Psoas muscle (tissue), 7 donors: ENCODE measurements at regions not wholly inside any gene's neighbourhood (a gene's known extent, or its start where the extent isn't known, plus 50 kb on each side); places are given as distances from the start of the nearest gene placed in this dataset.
A peak's percentile ranks its signal among the peaks of the same experiment; 100 is the strongest.

ENCODE experiments used
- ATAC-seq, 4 donors: fragments of 200-7000 bp; cut with Tn5 transposase; one replicate each; pipeline ENCODE4 v1.9.1; 2020; ENCODE audit warnings: moderate library complexity in 3 of 4, mild to moderate bottlenecking in 2 of 4
- DNase-seq, 2 donors: peaks; one replicate each; pipeline ENCODE4 v3.0.0-alpha.2; 2020
- H3K27ac ChIP-seq: fragments of 200-600 bp; one replicate; pipeline ENCODE4 v1.8.0; 2022
- H3K27me3 ChIP-seq, 3 donors: fragments of 200-600 bp in 1 of 3; one replicate each; pipeline versions ENCODE4 v1.6.1 to v1.8.0; 2013 to 2022; ENCODE audit warnings: low read length in 2 of 3, mild to moderate bottlenecking in 2 of 3, moderate library complexity in 1 of 3; ENCODE audit not compliant: insufficient read depth in 3 of 3
- H3K36me3 ChIP-seq, 2 donors: fragments of 200-600 bp in 1 of 2; one replicate each; pipeline versions ENCODE4 v1.6.1 to v1.8.0; 2013 to 2022; ENCODE audit warnings: low read depth in 1 of 2, mild to moderate bottlenecking in 1 of 2, moderate library complexity in 1 of 2; ENCODE audit not compliant: insufficient read depth in 1 of 2
- H3K4me1 ChIP-seq: fragments of 200-600 bp; one replicate; pipeline ENCODE4 v1.8.0; 2022
- H3K4me3 ChIP-seq: fragments of 200-600 bp; one replicate; pipeline ENCODE4 v1.8.0; 2022; ENCODE audit warnings: mild to moderate bottlenecking
- H3K9me3 ChIP-seq: fragments of 200-600 bp; one replicate; pipeline ENCODE4 v1.8.0; 2022
- CTCF ChIP-seq: fragments of 200-600 bp; IDR thresholded peaks from one replicate; pipeline ENCODE4 v1.8.0; 2022; ENCODE audit warnings: antibody characterized with exemption
- WGBS, 3 donors: extraction: QIAGEN DNeasy Blood & Tissue Kit; methylation state at CpG; one replicate each; pipeline versions ENCODE4 v1.1.6 to v1.1.7; 2013; 5-methylcytosine and 5-hydroxymethylcytosine counted together
- intact Hi-C, 2 donors: fragments of 100-400 bp; cut with DNase I; formaldehyde crosslinking; loops; one replicate each; pipeline versions ENCODE4 v1.11.0 to v1.14.2; 2022
- donor health status: healthy with polysubstance abuse.
- donor health status: DM: no; HTN: no; CAD: no; lungs with moderate emphysema.
- donor health status: Bipolar disorder and iron deficiency.
- donor health status: healthy.
- donor health status: DM: yes; HTN: yes; CAD: no.
- donor health status: DM: no; HTN: no; CAD: no.
- donor health status: DM: yes; HTN: yes; CAD: no.

- 26 to 49% (median 36%) methylated on average over 21 of the region's 21 CpGs for WGBS, 3 donors
- ATAC-seq: no peak
- Histone ChIP-seq H3K9me3 (no peaks in the 10 kb centered on the region), H3K27ac (peak overlapping the region; percentile 44), H3K4me3 (no peak overlapping the region), H3K27me3 (no peaks in the 10 kb centered on the region), H3K36me3 (no peaks in the 10 kb centered on the region), H3K4me1 (peaks cover 29% of the 10 kb centered on the region)
- no peak for TF ChIP-seq CTCF
- no peak for DNase-seq
- intact Hi-C loops: no loop called here
These were observed 236.7 kb upstream of the CIBAR2 start for GRCh38 chr16:85348911-85349334.

- Histone ChIP-seq H3K9me3 (no peaks in the 10 kb centered on the region), H3K4me1 (peaks cover 29% of the 10 kb centered on the region), H3K4me3 (no peak overlapping the region), H3K27me3 (no peaks in the 10 kb centered on the region), H3K36me3 (no peaks in the 10 kb centered on the region), H3K27ac (peak overlapping the region; percentile 44)
- intact Hi-C loops: no loop called here
- ATAC-seq: peak; percentile 38 to 65 (median 42)
- 46 to 64% (median 47%) methylated on average over 25 to 26 of the region's 26 CpGs for WGBS, 3 donors
- DNase-seq: no peak
- TF ChIP-seq CTCF: no peak
These were observed 237.3 kb upstream of the CIBAR2 start for GRCh38 chr16:85349365-85350145.

DNA sequence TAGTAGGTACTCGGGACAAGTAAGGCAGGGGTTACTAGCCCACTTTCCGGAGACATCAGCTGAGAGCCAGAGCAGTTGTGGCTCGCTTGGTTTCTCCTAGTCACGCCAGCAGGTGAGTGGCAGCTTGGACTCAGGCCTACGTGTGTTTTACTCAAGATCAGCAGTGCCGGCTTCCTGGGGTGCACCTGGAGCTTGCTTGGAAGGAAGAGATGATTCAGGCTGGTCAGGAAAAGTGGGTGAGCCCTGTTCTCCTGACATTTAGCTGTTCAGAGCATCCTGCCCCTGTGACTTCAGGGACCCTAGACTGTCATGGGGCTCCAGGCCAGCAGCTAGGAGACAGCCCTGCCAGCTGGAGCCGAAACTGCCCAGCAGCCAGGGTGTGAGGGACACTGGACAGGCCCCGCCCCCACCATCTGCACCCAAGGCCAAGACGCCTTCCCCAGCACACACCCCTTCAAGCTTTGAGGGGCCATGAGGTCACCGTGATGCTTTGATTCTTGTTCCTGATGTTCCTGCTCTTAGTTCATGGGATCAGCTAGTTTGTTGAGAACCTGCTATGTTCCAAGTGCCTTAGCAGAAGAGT lies 238.0 kb upstream of the CIBAR2 start:
- Histone ChIP-seq H3K27me3 (no peaks in the 10 kb centered on the region), H3K4me1 (peaks cover 29% of the 10 kb centered on the region), H3K36me3 (no peaks in the 10 kb centered on the region), H3K27ac (peak overlapping the region; percentile 44), H3K9me3 (no peaks in the 10 kb centered on the region), H3K4me3 (no peak overlapping the region)
- ATAC-seq (peak in 2 of 4 donors; percentile 22 to 27), DNase-seq (no peak)
- intact Hi-C loops: no loop called here
- 62 to 75% (median 69%) methylated on average over 10 of the region's 10 CpGs for WGBS, 3 donors
- no peak for TF ChIP-seq CTCF

GRCh38 chr16:85350973-85351372 lies 238.7 kb upstream of the CIBAR2 start:
- ATAC-seq (peak; percentile 93 to 96 (median 95)), DNase-seq (peak; percentile 87 to 96)
- H3K27ac ChIP-seq: peak overlapping the region; percentile 44
- intact Hi-C loops: no loop called here
- no peaks in the 10 kb centered on the region for H3K9me3 ChIP-seq
- H3K27me3 ChIP-seq: no peaks in the 10 kb centered on the region
- no peak for TF ChIP-seq CTCF
- no peak overlapping the region for H3K4me3 ChIP-seq
- H3K4me1 ChIP-seq: peaks cover 29% of the 10 kb centered on the region
- WGBS, 3 donors: 17 to 24% (median 21%) methylated on average over 4 of the region's 4 CpGs
- no peaks in the 10 kb centered on the region for H3K36me3 ChIP-seq
